ENCODE measurements at regions not wholly inside any gene's neighbourhood (a gene's known extent, or its start where the extent isn't known, plus 50 kb on each side); places are given as distances from the start of the nearest gene placed in this dataset.
A peak's percentile ranks its signal among the peaks of the same experiment; 100 is the strongest.
"Not testable (repeated sequence)": the region's sequence is repeated elsewhere in the genome, so short reads cannot be mapped to it uniquely, and the experiment has no call there.

GRCh38 chr5:163579729-163580128, 74.3 kb downstream of the MAT2B start:
- Histone ChIP-seq H3K36me3 (ENCODE audit: insufficient read depth, low read length) (no peaks in the 10 kb centered on the region), H3K4me1 (ENCODE audit: insufficient read depth, low read length) (peaks cover 2% of the 10 kb centered on the region), H3K4me3 (ENCODE audit: insufficient read depth, low read length) (no peak overlapping the region), H2AFZ (ENCODE audit: low read length) (no peak overlapping the region), H3K27ac (ENCODE audit: low read depth, low read length) (no peak overlapping the region), H3K9me3 (ENCODE audit: low read depth, low read length) (no peaks in the 10 kb centered on the region), H4K20me1 (ENCODE audit: insufficient read depth, low read length) (no peaks in the 10 kb centered on the region), H3K27me3 (ENCODE audit: insufficient read depth, low read length) (no peaks in the 10 kb centered on the region), H3K79me2 (ENCODE audit: insufficient read depth, low read length) (no peaks in the 10 kb centered on the region), H3K4me2 (ENCODE audit: insufficient read depth, low read length) (no peak overlapping the region)
- no peak for TF ChIP-seq CTCF (IDR thresholded peaks at IDR 0.05; ENCODE audit: extremely low read depth, low read depth, low read length)
- no peak for DNase-seq (ENCODE audit: insufficient read length, low spot score, missing footprints)

GRCh38 chr5:163580516-163580915, 75.1 kb downstream of the MAT2B start:
- no peak overlapping the region for H3K4me3 ChIP-seq (ENCODE audit: insufficient read depth, low read length)
- H3K4me1 ChIP-seq (ENCODE audit: insufficient read depth, low read length) = peaks cover 7% of the 10 kb centered on the region
- H3K9me3 ChIP-seq (ENCODE audit: low read depth, low read length) = no peaks in the 10 kb centered on the region
- H3K36me3 ChIP-seq (ENCODE audit: insufficient read depth, low read length) = no peaks in the 10 kb centered on the region
- no peak overlapping the region for H3K27ac ChIP-seq (ENCODE audit: low read depth, low read length)
- H3K27me3 ChIP-seq (ENCODE audit: insufficient read depth, low read length) = no peaks in the 10 kb centered on the region
- no peak for TF ChIP-seq CTCF (IDR thresholded peaks at IDR 0.05; ENCODE audit: extremely low read depth, low read depth, low read length)
- no peak overlapping the region for H2AFZ ChIP-seq (ENCODE audit: low read length)
- H3K79me2 ChIP-seq (ENCODE audit: insufficient read depth, low read length) = no peaks in the 10 kb centered on the region
- no peaks in the 10 kb centered on the region for H4K20me1 ChIP-seq (ENCODE audit: insufficient read depth, low read length)
- no peak for DNase-seq (ENCODE audit: insufficient read length, low spot score, missing footprints)
- no peak overlapping the region for H3K4me2 ChIP-seq (ENCODE audit: insufficient read depth, low read length)

GRCh38 chr5:163583491-163584153, 78.2 kb downstream of the MAT2B start:
- H3K4me2 ChIP-seq (ENCODE audit: insufficient read depth, low read length); H3K79me2 ChIP-seq (ENCODE audit: insufficient read depth, low read length); H3K4me3 ChIP-seq (ENCODE audit: insufficient read depth, low read length); H3K27ac ChIP-seq (ENCODE audit: low read depth, low read length); H4K20me1 ChIP-seq (ENCODE audit: insufficient read depth, low read length); H3K4me1 ChIP-seq (ENCODE audit: insufficient read depth, low read length); DNase-seq (ENCODE audit: insufficient read length, low spot score, missing footprints); H2AFZ ChIP-seq (ENCODE audit: low read length); H3K36me3 ChIP-seq (ENCODE audit: insufficient read depth, low read length); H3K9me3 ChIP-seq (ENCODE audit: low read depth, low read length); H3K27me3 ChIP-seq (ENCODE audit: insufficient read depth, low read length): not testable (repeated sequence)

GRCh38 chr5:163585206-163585605, 79.8 kb downstream of the MAT2B start:
- H3K27ac ChIP-seq (ENCODE audit: low read depth, low read length) = peak overlapping the region; percentile 60
- no peak overlapping the region for H3K4me3 ChIP-seq (ENCODE audit: insufficient read depth, low read length)
- H3K27me3 ChIP-seq (ENCODE audit: insufficient read depth, low read length) = no peaks in the 10 kb centered on the region
- peaks cover 9% of the 10 kb centered on the region for H3K4me1 ChIP-seq (ENCODE audit: insufficient read depth, low read length)
- H3K9me3 ChIP-seq (ENCODE audit: low read depth, low read length) = no peaks in the 10 kb centered on the region
- no peaks in the 10 kb centered on the region for H3K79me2 ChIP-seq (ENCODE audit: insufficient read depth, low read length)
- H4K20me1 ChIP-seq (ENCODE audit: insufficient read depth, low read length) = no peaks in the 10 kb centered on the region
- peak; percentile 75 for DNase-seq (ENCODE audit: insufficient read length, low spot score, missing footprints)
- H2AFZ ChIP-seq (ENCODE audit: low read length) = no peak overlapping the region
- no peaks in the 10 kb centered on the region for H3K36me3 ChIP-seq (ENCODE audit: insufficient read depth, low read length)
- no peak overlapping the region for H3K4me2 ChIP-seq (ENCODE audit: insufficient read depth, low read length)
- no peak for TF ChIP-seq CTCF (IDR thresholded peaks at IDR 0.05; ENCODE audit: extremely low read depth, low read depth, low read length)
